Activated CD4-positive, alpha-beta T cell treated with anti-CD3 and anti-CD28 coated beads, Interleukin-2, amount 10 ng/mL, durations not matched to agents 7 days and 5 days (primary cell): ENCODE measurements at regions not wholly inside any gene's neighbourhood (a gene's known extent, or its start where the extent isn't known, plus 50 kb on each side); places are given as distances from the start of the nearest gene placed in this dataset.

Experiments
- CTCF ChIA-PET: fragments of 350-600 bp; sonication (Branson Sonifier 250); formaldehyde crosslinking; loops from one replicate; lab custom pipeline; 2021; ENCODE audit warnings: antibody characterized with exemption; lab: Charles Lee
- POLR2A ChIA-PET: fragments of 350-600 bp; sonication (Branson Sonifier 250); formaldehyde crosslinking; loops from one replicate; lab custom pipeline; 2021; ENCODE audit warnings: antibody characterized with exemption; lab: Charles Lee
- DNase-seq: peaks from one replicate; pipeline ENCODE4 v3.0.0-alpha.2; 2020
- H3K27ac Mint-ChIP-seq: one replicate; pipeline ENCODE4 v1.8.0; 2021; ENCODE audit warnings: mild to moderate bottlenecking, moderate library complexity, mixed read lengths
- H3K27me3 Mint-ChIP-seq: one replicate; pipeline ENCODE4 v1.8.0; 2021; ENCODE audit warnings: mixed read lengths
- H3K36me3 Mint-ChIP-seq: one replicate; pipeline ENCODE4 v1.8.0; 2021; ENCODE audit warnings: low read depth, mixed read lengths
- H3K4me1 Mint-ChIP-seq: one replicate; pipeline ENCODE4 v1.8.0; 2021; ENCODE audit warnings: mixed read lengths
- H3K4me3 Mint-ChIP-seq: one replicate; pipeline ENCODE4 v1.8.0; 2021; ENCODE audit warnings: mild to moderate bottlenecking, moderate library complexity, mixed read lengths
- H3K9me3 Mint-ChIP-seq: one replicate; pipeline ENCODE4 v1.8.0; 2021; ENCODE audit warnings: mixed read lengths

- Mint-ChIP-seq H3K4me1 (no peaks in the 10 kb centered on the region), H3K9me3 (no peaks in the 10 kb centered on the region), H3K27ac (no peak overlapping the region), H3K27me3 (no peaks in the 10 kb centered on the region), H3K4me3 (no peak overlapping the region), H3K36me3 (no peaks in the 10 kb centered on the region)
- DNase-seq: no peak
- POLR2A ChIA-PET: no interaction called here
- CTCF ChIA-PET: no interaction called here
Measured at GRCh38 chr13:47298506-47298905, 401.7 kb upstream of the HTR2A start.

GRCh38 chr13:47294691-47295090 is 397.8 kb upstream of the HTR2A start:
- no peak overlapping the region for H3K4me3 Mint-ChIP-seq
- ChIA-PET POLR2A (no interaction called here), CTCF (no interaction called here)
- DNase-seq: no peak
- H3K4me1 Mint-ChIP-seq: no peaks in the 10 kb centered on the region
- H3K27me3 Mint-ChIP-seq: no peaks in the 10 kb centered on the region
- H3K9me3 Mint-ChIP-seq: no peaks in the 10 kb centered on the region
- H3K36me3 Mint-ChIP-seq: no peaks in the 10 kb centered on the region
- H3K27ac Mint-ChIP-seq: no peak overlapping the region

- no peaks in the 10 kb centered on the region for H3K4me1 Mint-ChIP-seq
- H3K36me3 Mint-ChIP-seq: no peaks in the 10 kb centered on the region
- H3K9me3 Mint-ChIP-seq: no peaks in the 10 kb centered on the region
- H3K27me3 Mint-ChIP-seq: no peaks in the 10 kb centered on the region
- no peak for DNase-seq
- POLR2A ChIA-PET: no interaction called here
- no peak overlapping the region for H3K4me3 Mint-ChIP-seq
- H3K27ac Mint-ChIP-seq: no peak overlapping the region
- CTCF ChIA-PET: interaction anchor here (0.6 kb wide), 1 partner anchor 434 kb away, joined by 3 read pairs; no protein-coding TSS in a partner anchor
Measured at GRCh38 chr13:47291107-47291656, 394.3 kb upstream of the HTR2A start.

- Mint-ChIP-seq H3K9me3 (no peaks in the 10 kb centered on the region), H3K27me3 (no peaks in the 10 kb centered on the region)
Measured at GRCh38 chr13:47289567-47289966, 392.7 kb upstream of the HTR2A start.

GRCh38 chr13:47288546-47288945 is 391.7 kb upstream of the HTR2A start:
- CTCF ChIA-PET: no interaction called here
- Mint-ChIP-seq H3K27me3 (no peaks in the 10 kb centered on the region), H3K4me1 (no peaks in the 10 kb centered on the region), H3K27ac (no peak overlapping the region), H3K9me3 (no peaks in the 10 kb centered on the region), H3K36me3 (no peaks in the 10 kb centered on the region), H3K4me3 (no peak overlapping the region)
- POLR2A ChIA-PET: no interaction called here
- DNase-seq: no peak

More at GRCh38 chr13:47289567-47289966, 392.7 kb upstream of the HTR2A start:
- ChIA-PET POLR2A (no interaction called here), CTCF (no interaction called here)
- Mint-ChIP-seq H3K27ac (no peak overlapping the region), H3K36me3 (no peaks in the 10 kb centered on the region), H3K4me1 (no peaks in the 10 kb centered on the region), H3K4me3 (no peak overlapping the region)
- no peak for DNase-seq

- Mint-ChIP-seq H3K9me3 (no peaks in the 10 kb centered on the region), H3K4me1 (no peaks in the 10 kb centered on the region), H3K4me3 (no peak overlapping the region), H3K36me3 (no peaks in the 10 kb centered on the region), H3K27ac (no peak overlapping the region), H3K27me3 (no peaks in the 10 kb centered on the region)
- POLR2A ChIA-PET: no interaction called here
- DNase-seq: no peak
- CTCF ChIA-PET: no interaction called here
Measured at GRCh38 chr13:47287291-47287751, 390.5 kb upstream of the HTR2A start.

- no peak overlapping the region for H3K4me3 Mint-ChIP-seq
- POLR2A ChIA-PET: no interaction called here
- no peaks in the 10 kb centered on the region for H3K27me3 Mint-ChIP-seq
- no peaks in the 10 kb centered on the region for H3K9me3 Mint-ChIP-seq
- DNase-seq: no peak
- no peak overlapping the region for H3K27ac Mint-ChIP-seq
- H3K4me1 Mint-ChIP-seq: no peaks in the 10 kb centered on the region
- CTCF ChIA-PET: no interaction called here
- no peaks in the 10 kb centered on the region for H3K36me3 Mint-ChIP-seq
Measured at GRCh38 chr13:47281991-47282390, 385.1 kb upstream of the HTR2A start.

- H3K27ac Mint-ChIP-seq: no peak overlapping the region
- H3K9me3 Mint-ChIP-seq: no peaks in the 10 kb centered on the region
- no peaks in the 10 kb centered on the region for H3K27me3 Mint-ChIP-seq
- no peaks in the 10 kb centered on the region for H3K4me1 Mint-ChIP-seq
- no peak for DNase-seq
- H3K36me3 Mint-ChIP-seq: no peaks in the 10 kb centered on the region
- CTCF ChIA-PET: interaction anchor here (0.8 kb wide), 1 partner anchor 16 kb away, joined by 3 read pairs; no protein-coding TSS in a partner anchor
- no peak overlapping the region for H3K4me3 Mint-ChIP-seq
- POLR2A ChIA-PET: no interaction called here
Measured at GRCh38 chr13:47279920-47280319, 383.1 kb upstream of the HTR2A start.

GRCh38 chr13:47277774-47278173 is 380.9 kb upstream of the HTR2A start:
- no peaks in the 10 kb centered on the region for H3K27me3 Mint-ChIP-seq

GRCh38 chr13:47268270-47268669 is 371.4 kb upstream of the HTR2A start:
- Mint-ChIP-seq H3K4me1 (no peaks in the 10 kb centered on the region), H3K36me3 (no peaks in the 10 kb centered on the region), H3K27me3 (no peaks in the 10 kb centered on the region), H3K27ac (no peak overlapping the region), H3K9me3 (no peaks in the 10 kb centered on the region), H3K4me3 (no peak overlapping the region)
- DNase-seq: no peak
- CTCF ChIA-PET: no interaction called here
- POLR2A ChIA-PET: no interaction called here

More at GRCh38 chr13:47277774-47278173, 380.9 kb upstream of the HTR2A start:
- ChIA-PET CTCF (no interaction called here), POLR2A (no interaction called here)
- Mint-ChIP-seq H3K4me3 (no peak overlapping the region), H3K9me3 (no peaks in the 10 kb centered on the region), H3K27ac (no peak overlapping the region), H3K4me1 (no peaks in the 10 kb centered on the region), H3K36me3 (no peaks in the 10 kb centered on the region)
- DNase-seq: no peak

GRCh38 chr13:47258384-47258783 is 361.5 kb upstream of the HTR2A start:
- H3K9me3 Mint-ChIP-seq: no peaks in the 10 kb centered on the region
- no peaks in the 10 kb centered on the region for H3K4me1 Mint-ChIP-seq
- POLR2A ChIA-PET: no interaction called here
- CTCF ChIA-PET: no interaction called here
- H3K4me3 Mint-ChIP-seq: no peak overlapping the region
- H3K36me3 Mint-ChIP-seq: no peaks in the 10 kb centered on the region
- no peak overlapping the region for H3K27ac Mint-ChIP-seq
- DNase-seq: no peak
- no peaks in the 10 kb centered on the region for H3K27me3 Mint-ChIP-seq

- Mint-ChIP-seq H3K27ac (no peak overlapping the region), H3K4me3 (no peak overlapping the region), H3K4me1 (no peaks in the 10 kb centered on the region), H3K9me3 (no peaks in the 10 kb centered on the region), H3K36me3 (no peaks in the 10 kb centered on the region), H3K27me3 (no peaks in the 10 kb centered on the region)
- ChIA-PET POLR2A (no interaction called here), CTCF (interaction anchor here (0.8 kb wide), 1 partner anchor 254 kb away, joined by 3 read pairs; no protein-coding TSS in a partner anchor)
- no peak for DNase-seq
Measured at GRCh38 chr13:47256618-47257017, 359.8 kb upstream of the HTR2A start.

GRCh38 chr13:47252627-47253026 is 355.8 kb upstream of the HTR2A start:
- CTCF ChIA-PET: no interaction called here
- H3K27me3 Mint-ChIP-seq: no peaks in the 10 kb centered on the region
- DNase-seq: no peak
- no peaks in the 10 kb centered on the region for H3K9me3 Mint-ChIP-seq
- no peak overlapping the region for H3K27ac Mint-ChIP-seq
- H3K4me1 Mint-ChIP-seq: no peaks in the 10 kb centered on the region
- no peaks in the 10 kb centered on the region for H3K36me3 Mint-ChIP-seq
- POLR2A ChIA-PET: no interaction called here
- H3K4me3 Mint-ChIP-seq: no peak overlapping the region

- no peaks in the 10 kb centered on the region for H3K9me3 Mint-ChIP-seq
- POLR2A ChIA-PET: no interaction called here
- no peaks in the 10 kb centered on the region for H3K4me1 Mint-ChIP-seq
- no peaks in the 10 kb centered on the region for H3K36me3 Mint-ChIP-seq
- H3K4me3 Mint-ChIP-seq: no peak overlapping the region
- no peak overlapping the region for H3K27ac Mint-ChIP-seq
- CTCF ChIA-PET: no interaction called here
- DNase-seq: no peak
- H3K27me3 Mint-ChIP-seq: no peaks in the 10 kb centered on the region
Measured at GRCh38 chr13:47251771-47252170, 354.9 kb upstream of the HTR2A start.
